K562 (cell line): ENCODE measurements at regions not wholly inside any gene's neighbourhood (a gene's known extent, or its start where the extent isn't known, plus 50 kb on each side); places are given as distances from the start of the nearest gene placed in this dataset.

Experiments
- ATAC-seq: fragments of 200-7000 bp; cut with Tn5 transposase; 3 replicates; pipeline ENCODE4 v1.9.1; 2020; ENCODE audit warnings: moderate library complexity
- BruUV-seq: library from RNA; stranded (reverse); fragments of 400-500 nt; replicated peaks from 2 replicates; lab custom pipeline; 2021; lab: Mats Ljungman, UMichigan
- CTCF ChIA-PET: fragments of 300-600 bp; formaldehyde crosslinking; extraction: SDS; loops from one replicate; lab custom pipeline; 2021; ENCODE audit warnings: low intra/inter-chr PET ratio; lab: Yijun Ruan, JAX
- POLR2A ChIA-PET: fragments of 300-600, 350-650 bp; sonication (Branson Sonifier 250); formaldehyde crosslinking; extraction: SDS; loops from one replicate; lab custom pipeline; 2021; ENCODE audit warnings: antibody characterized with exemption, inconsistent platforms; lab: Yijun Ruan, JAX
- DNase-seq, 4 experiments: peaks; one replicate each; pipeline versions ENCODE4 v3.0.0 to v3.0.0-alpha.2; 2011 to 2018; ENCODE audit warnings: low spot score in 3 of 4, mixed read lengths in 3 of 4; ENCODE audit errors: extremely low read depth in 1 of 4
- FAIRE-seq: peaks from 2 replicates; lab custom pipeline; 2011; peaks lifted over from hg19 to GRCh38; lab: Jason Lieb, UNC
- H2AFZ ChIP-seq: 2 replicates; pipeline ENCODE4 v1.6.0; 2011; ENCODE audit warnings: low read depth, low read length, control low read depth, inconsistent platforms
- H3K27ac ChIP-seq: fragments of 200-600 bp; 3 replicates; pipeline ENCODE4 v1.8.0; 2011; ENCODE audit warnings: low read depth, mild to moderate bottlenecking, control low read depth, inconsistent platforms, low read length, moderate library complexity, mixed read lengths; ENCODE audit errors: extremely low read depth
- H3K27me3 ChIP-seq, 2 experiments: fragments of 300-600 bp in 1 of 2; 2 replicates in 1 of 2; 3 replicates in 1 of 2; pipeline versions ENCODE4 v1.6.0 to v1.8.0; 2011; ENCODE audit warnings: inconsistent platforms in 2 of 2, low read length in 2 of 2, mild to moderate bottlenecking in 1 of 2, mixed read lengths in 1 of 2, moderate library complexity in 1 of 2; ENCODE audit not compliant: control insufficient read depth in 2 of 2, insufficient read depth in 2 of 2
- H3K36me3 ChIP-seq: fragments of 300-600 bp; 3 replicates; pipeline ENCODE4 v1.8.0; 2011; ENCODE audit warnings: mild to moderate bottlenecking, low read length, inconsistent platforms; ENCODE audit not compliant: control insufficient read depth, insufficient read depth
- H3K4me1 ChIP-seq, 2 experiments: fragments of 200-600 bp in 1 of 2; replicated peaks in 1 of 2; 2 replicates in 1 of 2; 3 replicates in 1 of 2; pipeline versions ENCODE4 v1.5.1 to v1.8.0; 2011; ENCODE audit warnings: inconsistent platforms in 2 of 2, low read length in 2 of 2, mild to moderate bottlenecking in 1 of 2, mixed read lengths in 1 of 2, moderate library complexity in 1 of 2; ENCODE audit not compliant: control insufficient read depth in 2 of 2, insufficient read depth in 2 of 2
- H3K4me2 ChIP-seq: 2 replicates; pipeline ENCODE4 v1.6.1; 2011; ENCODE audit warnings: low read length, control low read depth, inconsistent platforms, mixed read lengths; ENCODE audit not compliant: insufficient read depth
- H3K4me3 ChIP-seq: fragments of 200-600 bp; sonication (generic), shearing (Covaris generic); 2 replicates; pipeline ENCODE4 v1.5.1; 2016; ENCODE audit warnings: control low read depth, inconsistent platforms
- H3K79me2 ChIP-seq: fragments of 200-600 bp; 3 replicates; pipeline ENCODE4 v1.8.0; 2011; ENCODE audit warnings: low read length, inconsistent platforms; ENCODE audit not compliant: control insufficient read depth, insufficient read depth
- H3K9ac ChIP-seq, 2 experiments: 2 replicates each; pipeline versions ENCODE4 v1.6.0 to v1.6.1; 2011; ENCODE audit warnings: low read depth in 2 of 2, low read length in 2 of 2, control low read depth in 1 of 2, inconsistent platforms in 1 of 2, mild to moderate bottlenecking in 1 of 2, mixed read lengths in 1 of 2; ENCODE audit not compliant: insufficient read depth in 1 of 2
- H3K9me1 ChIP-seq: one replicate; pipeline ENCODE4 v1.6.0; 2011; ENCODE audit warnings: inconsistent platforms, mild to moderate bottlenecking, low read length, moderate library complexity; ENCODE audit not compliant: control insufficient read depth, insufficient read depth
- H3K9me3 ChIP-seq: replicated peaks from 2 replicates; pipeline ENCODE4 v1.5.1; 2011; ENCODE audit warnings: low read depth, low read length, inconsistent platforms; ENCODE audit not compliant: control insufficient read depth, insufficient read depth
- H4K20me1 ChIP-seq: replicated peaks from 2 replicates; pipeline ENCODE4 v1.6.1; 2011; ENCODE audit warnings: low read length, inconsistent platforms, mixed read lengths; ENCODE audit not compliant: control insufficient read depth, insufficient read depth
- CEBPB ChIP-seq: fragments of 450-650 bp; IDR thresholded peaks from 2 replicates; pipeline ENCODE4 v1.6.1; 2016; ENCODE audit warnings: missing genetic modification characterization, missing compliant biosample characterization
- COPS2 ChIP-seq: fragments of 450-650 bp; conservative IDR thresholded peaks from 2 replicates; pipeline ENCODE4 v1.6.1; 2016; ENCODE audit warnings: mild to moderate bottlenecking, moderate library complexity
- JUN ChIP-seq, 2 experiments: sonication (generic) in 1 of 2; formaldehyde crosslinking in 1 of 2; IDR thresholded peaks; 2 replicates each; pipeline versions ENCODE4 v1.6.1 to v1.8.0; 2012 to 2022; ENCODE audit warnings: borderline replicate concordance in 2 of 2, mild to moderate bottlenecking in 2 of 2, improper control_type of control experiment in 1 of 2, low read depth in 1 of 2, low read length in 1 of 2, missing genetic modification reagents in 1 of 2
- SRSF9 ChIP-seq: fragments of 200-400 bp; formaldehyde crosslinking; IDR thresholded peaks from 2 replicates; pipeline ENCODE4 v1.6.1; 2017; ENCODE audit warnings: low read depth, low read length, borderline replicate concordance
- ZNF586 ChIP-seq: fragments of 450-650 bp; formaldehyde crosslinking; conservative IDR thresholded peaks from 2 replicates; pipeline ENCODE4 v1.4.0; 2020; ENCODE audit warnings: mild to moderate bottlenecking, moderate library complexity
- ZNF830 ChIP-seq: fragments of 250-450 bp; sonication (Bioruptor Pico); IDR thresholded peaks from 2 replicates; pipeline ENCODE4 v1.5.0; 2021; ENCODE audit warnings: mild to moderate bottlenecking
- WGBS: fragments of 100-300 bp; shearing (Covaris generic); methylation state at CpG from one replicate; pipeline ENCODE4 v1.1.6; 2016; ENCODE audit warnings: low coverage, mixed read lengths; ENCODE audit not compliant: insufficient coverage; ENCODE audit errors: missing lambda C conversion rate; 5-methylcytosine and 5-hydroxymethylcytosine counted together
- in situ Hi-C: fragments of 300-500 bp; cut with MboI; formaldehyde crosslinking; loops from 4 replicates; pipeline ENCODE4 v1.15.0; 2018; ENCODE audit warnings: inconsistent platforms, mixed read lengths
- intact Hi-C: fragments of 100-400 bp; cut with micrococcal nuclease; formaldehyde crosslinking; loops from 2 replicates; pipeline ENCODE4 v1.14.2; 2022

DNA sequence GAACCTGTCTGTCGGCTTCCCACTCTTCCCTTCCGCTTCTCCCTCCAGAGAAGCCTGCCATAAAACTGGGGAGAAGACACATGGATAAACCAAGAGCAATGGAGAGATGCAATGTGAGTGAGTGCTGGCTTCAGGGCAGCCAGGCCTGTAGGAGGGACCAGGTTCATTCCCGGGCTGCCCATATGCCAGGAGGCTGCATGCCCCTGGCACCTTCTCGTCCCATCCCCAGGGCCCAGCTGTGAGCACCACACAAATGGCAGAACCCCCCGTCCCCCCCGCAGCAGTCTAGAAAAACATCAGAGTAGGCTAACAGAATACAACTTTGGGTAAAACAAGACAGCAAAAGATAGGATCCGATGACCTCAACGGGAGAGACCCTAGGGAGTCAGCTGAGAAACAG is 341.3 kb upstream of the SHH start:
- FAIRE-seq (no peak), ATAC-seq (no peak), DNase-seq (no peak)
- Histone ChIP-seq H3K27ac (no peak overlapping the region), H3K36me3 (no peaks in the 10 kb centered on the region), H4K20me1 (0 out of 2 replicates have a peak, but pooled peaks cover 6% of the 10 kb centered on the region), H2AFZ (no peak overlapping the region), H3K79me2 (no peaks in the 10 kb centered on the region), H3K9me3 (no peaks in the 10 kb centered on the region), H3K27me3 (peaks cover 6 to 51% of the 10 kb centered on the region in 2 experiments), H3K9ac (no peak overlapping the region), H3K4me3 (no peak overlapping the region), H3K4me1 (no peaks in the 10 kb centered on the region), H3K4me2 (no peak overlapping the region), H3K9me1 (no peaks in the 10 kb centered on the region)
- POLR2A ChIA-PET, result interaction anchor here (0.6 to 0.8 kb wide), 2 partner anchors 9 to 28 kb away, joined by 3 read pairs; no protein-coding TSS in a partner anchor
- intact Hi-C loops (no loop called here), in situ Hi-C loops (no loop called here)
- BruUV-seq, result no TSS peak
- WGBS, result 0% methylated on average over 8 of the region's 8 CpGs
- no peak for TF ChIP-seq JUN (IDR thresholded peaks at IDR 0.05; ENCODE audit: borderline replicate concordance, low read depth, low read length)
- no peak for TF ChIP-seq JUN (CRISPR knock-in tag; IDR thresholded peaks at IDR 0.05; ENCODE audit: borderline replicate concordance)
- TF ChIP-seq COPS2, result no peak
- TF ChIP-seq ZNF586 (CRISPR knock-in tag), result no peak
- TF ChIP-seq CEBPB (tag), result no peak
- CTCF ChIA-PET, result no interaction called here

- no peaks in the 10 kb centered on the region for H3K36me3 ChIP-seq
- no peak overlapping the region for H2AFZ ChIP-seq
- no peak overlapping the region for H3K27ac ChIP-seq
- ATAC-seq, result no peak
- ChIA-PET POLR2A (no interaction called here), CTCF (no interaction called here)
- H3K4me1 ChIP-seq, result no peaks in the 10 kb centered on the region
- H3K79me2 ChIP-seq, result no peaks in the 10 kb centered on the region
- intact Hi-C loops (no loop called here), in situ Hi-C loops (no loop called here)
- no TSS peak for BruUV-seq
- no peak for DNase-seq
- H3K27me3 ChIP-seq, result peaks cover 8 to 50% of the 10 kb centered on the region in 2 experiments
- no peak overlapping the region for H3K4me2 ChIP-seq
- H3K9me3 ChIP-seq, result no peaks in the 10 kb centered on the region
- no peaks in the 10 kb centered on the region for H3K9me1 ChIP-seq
- H3K4me3 ChIP-seq, result no peak overlapping the region
- FAIRE-seq, result no peak
- WGBS, result under 1% methylated on average over 6 of the region's 6 CpGs
- H3K9ac ChIP-seq, result no peak overlapping the region
- 0 out of 2 replicates have a peak, but pooled peaks cover 6% of the 10 kb centered on the region for H4K20me1 ChIP-seq
- TF ChIP-seq ZNF830 (CRISPR knock-in tag) (no peak), SRSF9 (no peak)
Observed at GRCh38 chr7:156152390-156152789, 340.1 kb upstream of the SHH start.
